DOHH2 (cell line): ENCODE measurements at regions not wholly inside any gene's neighbourhood (a gene's known extent, or its start where the extent isn't known, plus 50 kb on each side); places are given as distances from the start of the nearest gene placed in this dataset.

Experiments used
- H3F3A ChIP-seq: fragments of 200-600 bp; sonication (generic), shearing (Covaris generic); 2 replicates; pipeline ENCODE4 v1.6.0; 2016; ENCODE audit warnings: antibody characterized with exemption, mild to moderate bottlenecking; ENCODE audit not compliant: control insufficient read depth, insufficient read depth
- H3K27ac ChIP-seq: fragments of 200-600 bp; sonication (generic); 2 replicates; pipeline ENCODE4 v1.5.1; 2014; ENCODE audit warnings: low read depth, mild to moderate bottlenecking, low read length, moderate library complexity
- H3K27me3 ChIP-seq: fragments of 200-600 bp; sonication (generic); 2 replicates; pipeline ENCODE4 v1.6.1; 2014; ENCODE audit warnings: mild to moderate bottlenecking, low read length, mixed read lengths; ENCODE audit not compliant: control insufficient read depth
- H3K36me3 ChIP-seq: fragments of 200-600 bp; sonication (generic); 2 replicates; pipeline ENCODE4 v1.6.1; 2014; ENCODE audit warnings: mild to moderate bottlenecking, low read length, moderate library complexity, mixed read lengths; ENCODE audit not compliant: control insufficient read depth
- H3K4me1 ChIP-seq: fragments of 200-600 bp; sonication (generic); 2 replicates; pipeline ENCODE4 v1.6.1; 2014; ENCODE audit warnings: mild to moderate bottlenecking, low read length, mixed read lengths; ENCODE audit not compliant: control insufficient read depth
- H3K4me2 ChIP-seq: fragments of 200-600 bp; sonication (generic); 2 replicates; pipeline ENCODE4 v1.6.0; 2014; ENCODE audit warnings: mild to moderate bottlenecking, low read length, moderate library complexity
- H3K4me3 ChIP-seq: fragments of 200-600 bp; sonication (generic); 2 replicates; pipeline ENCODE4 v1.5.1; 2014; ENCODE audit warnings: mild to moderate bottlenecking, low read length, mixed read lengths
- H3K79me2 ChIP-seq: fragments of 200-600 bp; sonication (generic); 2 replicates; pipeline ENCODE4 v1.6.1; 2014; ENCODE audit warnings: mild to moderate bottlenecking, low read length, mixed read lengths; ENCODE audit not compliant: control insufficient read depth
- H3K9me2 ChIP-seq: fragments of 200-600 bp; sonication (generic); replicated peaks from 2 replicates; pipeline ENCODE4 v1.6.1; 2014; ENCODE audit warnings: mild to moderate bottlenecking, low read length, mixed read lengths; ENCODE audit not compliant: control insufficient read depth
- H3K9me3 ChIP-seq: fragments of 200-600 bp; sonication (generic); 2 replicates; pipeline ENCODE4 v1.6.1; 2014; ENCODE audit warnings: antibody characterized with exemption, low read length, mixed read lengths; ENCODE audit not compliant: control insufficient read depth, insufficient read depth
- H4K20me1 ChIP-seq: fragments of 200-600 bp; sonication (generic); 2 replicates; pipeline ENCODE4 v1.6.0; 2014; ENCODE audit warnings: low read depth, mild to moderate bottlenecking, antibody characterized with exemption, low read length, moderate library complexity; ENCODE audit not compliant: control insufficient read depth, insufficient read depth
- CTCF ChIP-seq: fragments of 200-600 bp; sonication (generic); IDR thresholded peaks from one replicate; pipeline ENCODE4 v1.5.1; 2014; ENCODE audit warnings: antibody characterized with exemption, mild to moderate bottlenecking, low read depth, low read length; ENCODE audit not compliant: poor library complexity, severe bottlenecking
- EZH2phosphoT487 ChIP-seq: fragments of 200-600 bp; sonication (generic); IDR thresholded peaks from 2 replicates; pipeline ENCODE4 v1.6.1; 2017; ENCODE audit warnings: borderline replicate concordance, mild to moderate bottlenecking, antibody characterized with exemption, low read length, moderate library complexity, mixed read lengths

GRCh38 chr15:48003441-48003840, 117.3 kb upstream of the SLC24A5 start:
- Histone ChIP-seq H3F3A (no peaks in the 10 kb centered on the region), H3K9me2 (no peaks in the 10 kb centered on the region), H3K27ac (no peak overlapping the region), H3K4me1 (peaks cover 11% of the 10 kb centered on the region), H3K9me3 (no peaks in the 10 kb centered on the region), H3K27me3 (no peaks in the 10 kb centered on the region), H3K36me3 (no peaks in the 10 kb centered on the region), H3K79me2 (no peaks in the 10 kb centered on the region), H3K4me2 (no peak overlapping the region), H4K20me1 (no peaks in the 10 kb centered on the region), H3K4me3 (no peak overlapping the region)
- no peak for TF ChIP-seq CTCF
- no peak for TF ChIP-seq EZH2phosphoT487

DNA sequence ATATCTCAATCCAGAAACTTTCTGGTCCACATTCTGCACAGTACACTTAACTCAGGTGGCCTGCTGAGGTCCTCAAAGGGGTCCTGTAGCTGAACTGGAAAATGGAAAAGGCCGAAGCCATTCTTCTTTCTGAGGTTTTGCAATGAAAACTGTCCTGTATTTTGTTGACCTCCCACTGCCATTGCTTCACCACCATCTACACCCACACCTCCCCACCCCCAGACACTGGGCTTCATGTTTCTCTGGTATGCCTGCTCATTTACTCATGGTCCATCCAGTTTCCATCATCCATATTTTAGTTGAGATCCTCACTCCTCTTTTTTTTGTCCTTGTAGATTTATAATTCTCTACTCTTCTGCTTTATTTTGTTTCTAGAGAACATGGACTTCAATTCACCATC, 115.7 kb upstream of the SLC24A5 start:
- Histone ChIP-seq H3K4me2 (no peak overlapping the region), H3K27ac (no peak overlapping the region), H3F3A (no peaks in the 10 kb centered on the region), H3K9me2 (no peaks in the 10 kb centered on the region), H4K20me1 (no peaks in the 10 kb centered on the region), H3K4me3 (no peak overlapping the region), H3K27me3 (no peaks in the 10 kb centered on the region), H3K36me3 (no peaks in the 10 kb centered on the region), H3K4me1 (peaks cover 11% of the 10 kb centered on the region), H3K79me2 (no peaks in the 10 kb centered on the region), H3K9me3 (no peaks in the 10 kb centered on the region)
- TF ChIP-seq CTCF (no peak), EZH2phosphoT487 (no peak)

DNA sequence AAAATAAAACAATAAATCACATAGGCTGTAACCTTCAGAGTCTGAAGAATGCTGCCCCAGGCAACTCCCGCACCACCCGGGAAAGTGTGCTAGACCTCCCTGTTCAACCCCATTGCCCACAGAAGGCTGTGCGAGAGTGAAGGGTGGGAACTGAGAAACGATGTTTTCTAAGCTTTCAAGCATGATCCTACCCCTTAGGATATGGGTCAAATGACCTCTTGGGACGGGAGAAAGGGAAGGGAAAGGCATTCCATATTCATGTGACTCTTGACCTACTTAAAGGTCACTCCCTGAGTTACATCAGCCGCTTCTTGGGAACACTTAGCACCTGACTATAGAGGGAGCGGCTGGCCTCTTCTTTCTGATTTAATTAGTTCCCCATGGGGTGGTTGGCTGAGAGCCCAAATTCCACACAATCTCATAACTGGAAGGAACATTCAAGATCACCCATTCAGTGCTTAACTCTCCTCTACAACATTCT, 114.7 kb upstream of the SLC24A5 start:
- Histone ChIP-seq H3K36me3 (no peaks in the 10 kb centered on the region), H3K4me3 (no peak overlapping the region), H3K27ac (no peak overlapping the region), H4K20me1 (no peaks in the 10 kb centered on the region), H3K27me3 (no peaks in the 10 kb centered on the region), H3K4me1 (peaks cover 11% of the 10 kb centered on the region), H3K9me3 (no peaks in the 10 kb centered on the region), H3K4me2 (no peak overlapping the region), H3K79me2 (no peaks in the 10 kb centered on the region), H3K9me2 (no peaks in the 10 kb centered on the region), H3F3A (no peaks in the 10 kb centered on the region)
- TF ChIP-seq EZH2phosphoT487: no peak
- no peak for TF ChIP-seq CTCF
